Caco-2 (cell line): ENCODE measurements at regions not wholly inside any gene's neighbourhood (a gene's known extent, or its start where the extent isn't known, plus 50 kb on each side); places are given as distances from the start of the nearest gene placed in this dataset.
"Not testable (repeated sequence)": the region's sequence is repeated elsewhere in the genome, so short reads cannot be mapped to it uniquely, and the experiment has no call there.

Experiments used
- BruUV-seq: library from RNA; stranded (reverse); fragments of 400-500 nt; replicated peaks from 2 replicates; lab custom pipeline; 2021; lab: Mats Ljungman, UMichigan
- CTCF ChIA-PET: fragments of 300-600 bp; sonication (Branson Sonifier 250); formaldehyde crosslinking; loops from one replicate; lab custom pipeline; 2022; ENCODE audit warnings: antibody characterized with exemption; lab: Charles Lee
- POLR2A ChIA-PET: fragments of 300-600 bp; sonication (Branson Sonifier 250); formaldehyde crosslinking; loops from one replicate; lab custom pipeline; 2022; ENCODE audit warnings: antibody characterized with exemption; lab: Charles Lee
- DNase-seq, 2 experiments: peaks; one replicate each; pipeline versions ENCODE4 v3.0.0 to v3.0.0-alpha.2; 2020 to 2022
- H3K27me3 ChIP-seq: replicated peaks from 2 replicates; pipeline ENCODE4 v1.6.0; 2011; ENCODE audit warnings: low read length; ENCODE audit not compliant: control insufficient read depth, insufficient read depth
- H3K36me3 ChIP-seq: 2 replicates; pipeline ENCODE4 v1.5.1; 2011; ENCODE audit warnings: low read length; ENCODE audit not compliant: control insufficient read depth, insufficient read depth
- H3K4me1 ChIP-seq: fragments of 250-450 bp; sonication (Bioruptor Pico); 2 replicates; pipeline ENCODE4 v1.5.1; 2020; ENCODE audit warnings: mild to moderate bottlenecking
- H3K4me3 ChIP-seq: 2 replicates; pipeline ENCODE4 v1.5.1; 2011; ENCODE audit warnings: low read depth, mild to moderate bottlenecking, control low read depth, low read length
- H3K9me3 ChIP-seq: fragments of 250-450 bp; sonication (Bioruptor Pico); 2 replicates; pipeline ENCODE4 v1.5.1; 2020; ENCODE audit warnings: mild to moderate bottlenecking, moderate library complexity
- H3K27ac Mint-ChIP-seq: one replicate; pipeline ENCODE4 v1.8.0; 2022; ENCODE audit warnings: mixed read lengths; ENCODE audit not compliant: unreplicated experiment
- H3K27me3 Mint-ChIP-seq: one replicate; pipeline ENCODE4 v1.8.0; 2022; ENCODE audit warnings: mixed read lengths; ENCODE audit not compliant: insufficient read depth, unreplicated experiment
- H3K36me3 Mint-ChIP-seq: one replicate; pipeline ENCODE4 v1.8.0; 2022; ENCODE audit warnings: mild to moderate bottlenecking, mixed read lengths; ENCODE audit not compliant: insufficient read depth, unreplicated experiment
- H3K4me1 Mint-ChIP-seq: one replicate; pipeline ENCODE4 v1.8.0; 2022; ENCODE audit warnings: low read depth, mixed read lengths; ENCODE audit not compliant: unreplicated experiment
- H3K4me3 Mint-ChIP-seq: one replicate; pipeline ENCODE4 v1.8.0; 2022; ENCODE audit warnings: mild to moderate bottlenecking, moderate library complexity, mixed read lengths; ENCODE audit not compliant: unreplicated experiment
- H3K9me3 Mint-ChIP-seq: one replicate; pipeline ENCODE4 v1.8.0; 2022; ENCODE audit warnings: mixed read lengths; ENCODE audit not compliant: unreplicated experiment
- intact Hi-C: fragments of 100-400 bp; cut with micrococcal nuclease; formaldehyde crosslinking; loops from one replicate; pipeline ENCODE4 v1.10.0; 2022; ENCODE audit not compliant: unreplicated experiment
- TF ChIP-seq, protein P1 (sequence below), 2 experiments: fragments of 200-600 bp in 1 of 2; IDR thresholded peaks; 1 replicate in 1 of 2; 2 replicates in 1 of 2; pipeline versions ENCODE4 v1.5.1 to v1.8.0; 2011 to 2022; ENCODE audit warnings: antibody characterized with exemption in 1 of 2, control low read depth in 1 of 2, inconsistent platforms in 1 of 2, low read depth in 1 of 2, low read length in 1 of 2, mild to moderate bottlenecking in 1 of 2, moderate library complexity in 1 of 2; ENCODE audit not compliant: insufficient read depth in 1 of 2, severe bottlenecking in 1 of 2, unreplicated experiment in 1 of 2

DNA sequence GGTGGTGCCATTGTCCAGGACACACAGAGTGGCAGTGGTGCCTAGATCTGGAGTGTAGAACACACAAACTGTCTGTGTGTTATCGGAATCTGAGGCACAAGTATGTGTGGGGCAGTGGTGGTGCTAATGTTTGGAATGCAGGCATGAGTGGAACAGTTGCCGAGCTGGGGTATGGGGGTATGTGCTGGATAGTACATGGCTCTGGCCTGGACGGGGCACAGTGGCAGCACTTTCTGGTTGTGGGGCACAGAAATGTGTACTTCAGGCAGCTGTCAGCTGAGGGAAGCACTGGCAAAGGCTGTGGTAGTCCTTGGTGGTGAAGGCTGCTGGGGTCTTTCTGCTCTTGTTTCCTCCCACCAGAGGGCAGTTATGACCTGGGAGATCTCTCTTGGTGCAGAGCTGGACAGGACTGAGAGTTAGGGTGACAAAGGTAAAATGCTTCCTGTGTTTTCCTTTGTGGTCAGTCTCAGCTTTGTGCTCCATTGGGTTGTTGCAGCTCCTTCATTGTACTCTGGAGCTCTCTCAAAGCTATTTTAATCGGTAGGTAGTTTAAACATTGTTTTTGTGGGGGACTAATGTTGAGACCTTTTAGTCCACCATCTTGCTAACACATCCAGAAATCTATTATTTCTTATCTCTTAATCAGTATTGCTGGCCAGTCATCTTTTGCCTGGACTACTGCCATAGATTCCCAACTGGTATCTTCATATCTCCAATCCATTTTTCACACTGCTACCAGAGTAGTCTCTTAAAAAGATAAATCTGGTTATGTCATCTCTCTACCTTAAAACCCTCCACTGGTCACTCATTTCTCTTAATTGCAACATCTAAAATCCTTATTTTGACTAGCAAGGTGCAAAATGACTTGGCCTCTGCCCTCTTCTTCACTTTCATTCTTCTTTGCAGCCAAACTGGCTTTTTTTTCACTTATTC is 83.9 kb upstream of the NBPF4 start:
- H3K36me3 ChIP-seq, result no peaks in the 10 kb centered on the region
- no peaks in the 10 kb centered on the region for H3K4me1 ChIP-seq
- no TSS peak for BruUV-seq
- intact Hi-C loops, result loop anchor here (1.0 kb wide), 1 partner anchor 234 kb away; no protein-coding TSS in a partner anchor
- Mint-ChIP-seq H3K27me3 (no peaks in the 10 kb centered on the region), H3K36me3 (no peaks in the 10 kb centered on the region), H3K9me3 (peaks cover 11% of the 10 kb centered on the region), H3K27ac (no peak overlapping the region), H3K4me1 (peaks cover 6% of the 10 kb centered on the region), H3K4me3 (no peak overlapping the region)
- no peak overlapping the region for H3K4me3 ChIP-seq
- no peaks in the 10 kb centered on the region for H3K9me3 ChIP-seq
- TF ChIP-seq, protein P1, sequence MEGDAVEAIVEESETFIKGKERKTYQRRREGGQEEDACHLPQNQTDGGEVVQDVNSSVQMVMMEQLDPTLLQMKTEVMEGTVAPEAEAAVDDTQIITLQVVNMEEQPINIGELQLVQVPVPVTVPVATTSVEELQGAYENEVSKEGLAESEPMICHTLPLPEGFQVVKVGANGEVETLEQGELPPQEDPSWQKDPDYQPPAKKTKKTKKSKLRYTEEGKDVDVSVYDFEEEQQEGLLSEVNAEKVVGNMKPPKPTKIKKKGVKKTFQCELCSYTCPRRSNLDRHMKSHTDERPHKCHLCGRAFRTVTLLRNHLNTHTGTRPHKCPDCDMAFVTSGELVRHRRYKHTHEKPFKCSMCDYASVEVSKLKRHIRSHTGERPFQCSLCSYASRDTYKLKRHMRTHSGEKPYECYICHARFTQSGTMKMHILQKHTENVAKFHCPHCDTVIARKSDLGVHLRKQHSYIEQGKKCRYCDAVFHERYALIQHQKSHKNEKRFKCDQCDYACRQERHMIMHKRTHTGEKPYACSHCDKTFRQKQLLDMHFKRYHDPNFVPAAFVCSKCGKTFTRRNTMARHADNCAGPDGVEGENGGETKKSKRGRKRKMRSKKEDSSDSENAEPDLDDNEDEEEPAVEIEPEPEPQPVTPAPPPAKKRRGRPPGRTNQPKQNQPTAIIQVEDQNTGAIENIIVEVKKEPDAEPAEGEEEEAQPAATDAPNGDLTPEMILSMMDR (IDR thresholded peaks at IDR 0.05; ENCODE audit: insufficient read depth in 1 of 2, low read depth in 1 of 2, low read length in 1 of 2, severe bottlenecking in 1 of 2, unreplicated experiment in 1 of 2), result no peak
- DNase-seq, result peak in 1 of 2 experiments; percentile 1
- POLR2A ChIA-PET, result no interaction called here
- CTCF ChIA-PET, result no interaction called here
- no peaks in the 10 kb centered on the region for H3K27me3 ChIP-seq

DNA sequence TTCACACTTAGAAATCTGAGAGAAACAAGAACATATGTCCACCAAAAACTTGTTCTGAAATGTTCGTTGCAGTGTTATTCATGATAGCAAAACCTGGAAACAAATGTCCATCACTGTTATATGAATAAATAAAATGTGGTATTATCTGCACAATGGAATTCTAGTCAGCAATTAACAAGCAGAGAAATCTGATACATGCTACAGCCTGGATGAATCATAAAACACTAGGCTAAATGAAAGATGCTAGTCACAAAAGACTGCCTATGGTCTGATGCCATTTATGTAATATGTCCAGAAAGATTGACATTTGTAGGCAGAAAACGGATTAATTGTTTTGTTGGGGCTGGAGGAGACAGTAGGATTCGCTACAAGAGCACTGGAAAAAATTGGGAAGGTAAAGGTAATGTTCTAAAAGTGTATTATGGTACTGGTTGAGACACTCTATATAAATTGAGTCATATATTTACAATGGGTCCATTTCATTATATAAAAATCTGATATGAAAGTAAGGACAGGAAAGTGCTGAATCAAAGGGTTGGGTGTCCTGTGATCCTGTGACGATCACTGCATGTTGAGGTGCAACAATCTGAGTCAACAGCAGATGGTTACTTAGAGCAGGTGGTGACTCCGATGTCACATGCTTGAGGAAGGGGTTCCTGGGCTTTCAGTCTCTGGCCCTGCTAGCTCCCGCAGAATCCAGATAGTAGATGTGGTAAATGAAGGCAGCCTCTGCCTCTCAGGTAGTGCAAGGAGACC is 102.1 kb upstream of the NBPF4 start:
- CTCF ChIA-PET, result no interaction called here

DNA sequence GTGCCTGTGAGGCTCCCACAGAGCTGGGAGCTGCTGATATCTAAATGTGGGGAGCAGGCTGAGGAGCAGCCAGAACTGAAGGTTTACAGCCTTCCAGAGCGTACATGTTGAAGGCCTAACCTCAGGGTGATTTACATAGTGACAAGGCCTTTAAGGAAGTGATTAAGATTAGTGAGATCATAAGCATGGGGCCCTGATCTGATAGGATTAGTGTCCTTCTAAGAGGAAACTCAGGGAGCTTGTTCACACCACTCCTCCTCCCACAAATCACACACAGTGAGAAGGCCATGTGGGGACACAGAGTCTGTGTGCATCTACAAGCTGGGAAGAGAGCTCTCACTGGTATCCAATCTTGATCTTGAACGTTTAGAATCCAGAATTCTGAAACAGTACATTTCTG is 92.3 kb upstream of the NBPF6 start:
- H3K9me3 ChIP-seq, result no peaks in the 10 kb centered on the region
- no peaks in the 10 kb centered on the region for H3K36me3 ChIP-seq
- H3K4me3 ChIP-seq, result no peak overlapping the region
- TF ChIP-seq, protein P1 (IDR thresholded peaks at IDR 0.05; ENCODE audit: insufficient read depth in 1 of 2, low read depth in 1 of 2, low read length in 1 of 2, severe bottlenecking in 1 of 2, unreplicated experiment in 1 of 2), result no peak
- Mint-ChIP-seq H3K36me3 (peaks cover 6% of the 10 kb centered on the region), H3K4me3 (no peak overlapping the region), H3K4me1 (no peaks in the 10 kb centered on the region), H3K27me3 (no peaks in the 10 kb centered on the region), H3K9me3 (peaks cover 8% of the 10 kb centered on the region), H3K27ac (no peak overlapping the region)
- DNase-seq, result no peak
- no peaks in the 10 kb centered on the region for H3K4me1 ChIP-seq
- BruUV-seq, result no TSS peak
- H3K27me3 ChIP-seq, result no peaks in the 10 kb centered on the region
- ChIA-PET CTCF (no interaction called here), POLR2A (no interaction called here)
- intact Hi-C loops, result no loop called here

More for the DNA sequence above, 102.1 kb upstream of the NBPF4 start:
- Mint-ChIP-seq H3K4me3 (no peak overlapping the region), H3K4me1 (no peaks in the 10 kb centered on the region), H3K36me3 (no peaks in the 10 kb centered on the region), H3K27ac (no peak overlapping the region), H3K9me3 (no peaks in the 10 kb centered on the region), H3K27me3 (no peaks in the 10 kb centered on the region)
- no peak overlapping the region for H3K4me3 ChIP-seq
- no TSS peak for BruUV-seq
- H3K36me3 ChIP-seq, result no peaks in the 10 kb centered on the region
- POLR2A ChIA-PET, result no interaction called here
- intact Hi-C loops, result no loop called here
- no peaks in the 10 kb centered on the region for H3K27me3 ChIP-seq
- no peak for DNase-seq
- TF ChIP-seq, protein P1 (IDR thresholded peaks at IDR 0.05; ENCODE audit: insufficient read depth in 1 of 2, low read depth in 1 of 2, low read length in 1 of 2, severe bottlenecking in 1 of 2, unreplicated experiment in 1 of 2), result no peak
- H3K9me3 ChIP-seq, result no peaks in the 10 kb centered on the region
- H3K4me1 ChIP-seq, result no peaks in the 10 kb centered on the region

DNA sequence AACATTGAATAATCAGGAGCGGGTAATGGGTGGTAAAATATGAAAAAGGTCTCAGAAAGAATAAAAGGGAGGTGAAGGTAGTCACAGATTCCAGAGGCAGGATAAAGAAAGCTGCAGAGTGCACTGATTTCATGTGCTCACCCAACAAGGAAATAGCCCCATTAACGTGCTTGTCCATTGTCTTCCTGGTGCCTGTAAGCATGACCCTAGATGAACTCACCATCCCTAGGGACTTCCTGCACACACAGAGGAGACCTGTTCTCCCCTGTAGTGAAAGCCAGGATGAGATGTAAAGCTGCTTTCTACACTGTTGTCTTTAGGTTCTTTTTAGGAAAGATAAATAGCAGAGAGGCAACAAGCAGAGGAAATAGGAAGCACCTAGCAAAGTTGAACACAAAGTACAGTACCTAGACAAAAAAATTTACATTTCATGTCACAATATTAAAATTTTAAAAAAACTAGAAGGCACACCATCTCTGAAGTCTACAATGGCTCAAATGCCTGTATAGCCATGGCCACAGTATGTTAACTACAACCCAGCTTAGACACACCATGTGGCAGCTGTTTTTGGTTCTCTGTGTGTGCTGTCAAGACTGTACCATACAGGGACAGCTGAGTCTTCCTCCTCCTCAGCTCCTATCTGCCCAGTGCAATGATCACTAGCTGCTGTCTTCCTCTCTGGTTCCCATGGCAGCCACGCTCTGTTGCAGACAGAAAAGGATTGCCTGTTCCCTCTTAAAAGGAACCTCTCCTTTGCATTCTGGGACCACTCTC is 69.9 kb upstream of the NBPF6 start:
- H3K27me3 Mint-ChIP-seq, H3K9me3 Mint-ChIP-seq, intact Hi-C loops, DNase-seq, H3K9me3 ChIP-seq, POLR2A ChIA-PET, H3K36me3 Mint-ChIP-seq, H3K36me3 ChIP-seq, CTCF ChIA-PET, H3K27ac Mint-ChIP-seq, H3K4me1 Mint-ChIP-seq, H3K4me3 ChIP-seq, H3K4me1 ChIP-seq, H3K27me3 ChIP-seq, BruUV-seq, H3K4me3 Mint-ChIP-seq: not testable (repeated sequence)
